Uterus (tissue), 2 donors: ENCODE measurements at regions not wholly inside any gene's neighbourhood (a gene's known extent, or its start where the extent isn't known, plus 50 kb on each side); places are given as distances from the start of the nearest gene placed in this dataset.

Source experiments
- CTCF ChIP-seq, 4 experiments: fragments of 200-600 bp in 2 of 4; fragments of 450-650 bp in 2 of 4; sonication (generic) in 2 of 4; IDR thresholded peaks; one replicate each; pipeline ENCODE4 v1.5.1; 2016 to 2019; ENCODE audit warnings: antibody characterized with exemption in 4 of 4, mild to moderate bottlenecking in 2 of 4, moderate library complexity in 1 of 4
- POLR2A ChIP-seq, 2 donors: fragments of 450-650 bp; IDR thresholded peaks; one replicate each; pipeline ENCODE4 v1.6.1; 2016; ENCODE audit warnings: antibody characterized with exemption in 2 of 2, mild to moderate bottlenecking in 1 of 2, moderate library complexity in 1 of 2

- no peak for TF ChIP-seq POLR2A (IDR thresholded peaks at IDR 0.05)
- TF ChIP-seq CTCF (IDR thresholded peaks at IDR 0.05), result no peak
Measured at GRCh38 chr13:22134261-22134660, 463.4 kb downstream of the FGF9 start.
